ENCODE measurements at regions not wholly inside any gene's neighbourhood (a gene's known extent, or its start where the extent isn't known, plus 50 kb on each side); places are given as distances from the start of the nearest gene placed in this dataset.

GRCh38 chr1:57727121-57727520 lies 303.3 kb upstream of the DAB1 start:
- TF ChIP-seq CTCF (IDR thresholded peaks at IDR 0.05) (no peak), POLR2A (IDR thresholded peaks at IDR 0.05) (no peak)
